DOHH2 (cell line): ENCODE measurements at regions not wholly inside any gene's neighbourhood (a gene's known extent, or its start where the extent isn't known, plus 50 kb on each side); places are given as distances from the start of the nearest gene placed in this dataset.

Source experiments
- H3F3A ChIP-seq: fragments of 200-600 bp; sonication (generic), shearing (Covaris generic); 2 replicates; pipeline ENCODE4 v1.6.0; 2016; ENCODE audit warnings: antibody characterized with exemption, mild to moderate bottlenecking; ENCODE audit not compliant: control insufficient read depth, insufficient read depth
- H3K27ac ChIP-seq: fragments of 200-600 bp; sonication (generic); 2 replicates; pipeline ENCODE4 v1.5.1; 2014; ENCODE audit warnings: low read depth, mild to moderate bottlenecking, low read length, moderate library complexity
- H3K27me3 ChIP-seq: fragments of 200-600 bp; sonication (generic); 2 replicates; pipeline ENCODE4 v1.6.1; 2014; ENCODE audit warnings: mild to moderate bottlenecking, low read length, mixed read lengths; ENCODE audit not compliant: control insufficient read depth
- H3K36me3 ChIP-seq: fragments of 200-600 bp; sonication (generic); 2 replicates; pipeline ENCODE4 v1.6.1; 2014; ENCODE audit warnings: mild to moderate bottlenecking, low read length, moderate library complexity, mixed read lengths; ENCODE audit not compliant: control insufficient read depth
- H3K4me1 ChIP-seq: fragments of 200-600 bp; sonication (generic); 2 replicates; pipeline ENCODE4 v1.6.1; 2014; ENCODE audit warnings: mild to moderate bottlenecking, low read length, mixed read lengths; ENCODE audit not compliant: control insufficient read depth
- H3K4me2 ChIP-seq: fragments of 200-600 bp; sonication (generic); 2 replicates; pipeline ENCODE4 v1.6.0; 2014; ENCODE audit warnings: mild to moderate bottlenecking, low read length, moderate library complexity
- H3K4me3 ChIP-seq: fragments of 200-600 bp; sonication (generic); 2 replicates; pipeline ENCODE4 v1.5.1; 2014; ENCODE audit warnings: mild to moderate bottlenecking, low read length, mixed read lengths
- H3K79me2 ChIP-seq: fragments of 200-600 bp; sonication (generic); 2 replicates; pipeline ENCODE4 v1.6.1; 2014; ENCODE audit warnings: mild to moderate bottlenecking, low read length, mixed read lengths; ENCODE audit not compliant: control insufficient read depth
- H3K9me2 ChIP-seq: fragments of 200-600 bp; sonication (generic); replicated peaks from 2 replicates; pipeline ENCODE4 v1.6.1; 2014; ENCODE audit warnings: mild to moderate bottlenecking, low read length, mixed read lengths; ENCODE audit not compliant: control insufficient read depth
- H3K9me3 ChIP-seq: fragments of 200-600 bp; sonication (generic); 2 replicates; pipeline ENCODE4 v1.6.1; 2014; ENCODE audit warnings: antibody characterized with exemption, low read length, mixed read lengths; ENCODE audit not compliant: control insufficient read depth, insufficient read depth
- H4K20me1 ChIP-seq: fragments of 200-600 bp; sonication (generic); 2 replicates; pipeline ENCODE4 v1.6.0; 2014; ENCODE audit warnings: low read depth, mild to moderate bottlenecking, antibody characterized with exemption, low read length, moderate library complexity; ENCODE audit not compliant: control insufficient read depth, insufficient read depth
- CTCF ChIP-seq: fragments of 200-600 bp; sonication (generic); IDR thresholded peaks from one replicate; pipeline ENCODE4 v1.5.1; 2014; ENCODE audit warnings: antibody characterized with exemption, mild to moderate bottlenecking, low read depth, low read length; ENCODE audit not compliant: poor library complexity, severe bottlenecking
- EZH2phosphoT487 ChIP-seq: fragments of 200-600 bp; sonication (generic); IDR thresholded peaks from 2 replicates; pipeline ENCODE4 v1.6.1; 2017; ENCODE audit warnings: borderline replicate concordance, mild to moderate bottlenecking, antibody characterized with exemption, low read length, moderate library complexity, mixed read lengths

GRCh38 chr5:155628346-155628745 is 614.8 kb downstream of the KIF4B start:
- no peak overlapping the region for H3K4me2 ChIP-seq
- no peaks in the 10 kb centered on the region for H4K20me1 ChIP-seq
- no peaks in the 10 kb centered on the region for H3K9me3 ChIP-seq
- no peaks in the 10 kb centered on the region for H3K9me2 ChIP-seq
- H3F3A ChIP-seq = no peaks in the 10 kb centered on the region
- TF ChIP-seq EZH2phosphoT487 = no peak
- no peak for TF ChIP-seq CTCF
- no peaks in the 10 kb centered on the region for H3K4me1 ChIP-seq
- H3K27ac ChIP-seq = no peak overlapping the region
- no peaks in the 10 kb centered on the region for H3K36me3 ChIP-seq
- no peaks in the 10 kb centered on the region for H3K79me2 ChIP-seq
- no peak overlapping the region for H3K4me3 ChIP-seq
- H3K27me3 ChIP-seq = no peaks in the 10 kb centered on the region

- H3K36me3 ChIP-seq = no peaks in the 10 kb centered on the region
- H3K27me3 ChIP-seq = no peaks in the 10 kb centered on the region
- no peak overlapping the region for H3K4me3 ChIP-seq
- H3K79me2 ChIP-seq = no peaks in the 10 kb centered on the region
- no peak overlapping the region for H3K27ac ChIP-seq
- H3K4me1 ChIP-seq = no peaks in the 10 kb centered on the region
- no peaks in the 10 kb centered on the region for H3K9me3 ChIP-seq
- no peaks in the 10 kb centered on the region for H3F3A ChIP-seq
- no peaks in the 10 kb centered on the region for H4K20me1 ChIP-seq
- TF ChIP-seq EZH2phosphoT487 = no peak
- no peak for TF ChIP-seq CTCF
- no peak overlapping the region for H3K4me2 ChIP-seq
- H3K9me2 ChIP-seq = no peaks in the 10 kb centered on the region
These were observed 616.0 kb downstream of the KIF4B start for GRCh38 chr5:155629597-155629996.

- TF ChIP-seq CTCF (no peak), EZH2phosphoT487 (no peak)
- no peaks in the 10 kb centered on the region for H3K36me3 ChIP-seq
These were observed 617.6 kb downstream of the KIF4B start for GRCh38 chr5:155631116-155631515.

More at GRCh38 chr5:155631116-155631515, 617.6 kb downstream of the KIF4B start:
- Histone ChIP-seq H4K20me1 (no peaks in the 10 kb centered on the region), H3K27me3 (no peaks in the 10 kb centered on the region), H3K4me2 (no peak overlapping the region), H3K79me2 (no peaks in the 10 kb centered on the region), H3K4me1 (no peaks in the 10 kb centered on the region), H3F3A (no peaks in the 10 kb centered on the region), H3K4me3 (no peak overlapping the region), H3K9me3 (no peaks in the 10 kb centered on the region), H3K9me2 (no peaks in the 10 kb centered on the region), H3K27ac (no peak overlapping the region)
